Inferior parietal cortex (tissue), 1 donor: ENCODE measurements at regions not wholly inside any gene's neighbourhood (a gene's known extent, or its start where the extent isn't known, plus 50 kb on each side); places are given as distances from the start of the nearest gene placed in this dataset.

Source experiments
- DNase-seq: peaks from one replicate; pipeline ENCODE4 v3.0.0-alpha.2; 2016; ENCODE audit errors: extremely low spot score

GRCh38 chr4:63505714-63506460 is 903.4 kb downstream of the TECRL start:
- no peak for DNase-seq

- DNase-seq, result no peak
These were observed 916.0 kb downstream of the TECRL start for GRCh38 chr4:63493265-63493664.

GRCh38 chr4:63492515-63492914 is 916.7 kb downstream of the TECRL start:
- DNase-seq, result no peak

GRCh38 chr4:63464393-63464792 is 944.9 kb downstream of the TECRL start:
- no peak for DNase-seq

DNA sequence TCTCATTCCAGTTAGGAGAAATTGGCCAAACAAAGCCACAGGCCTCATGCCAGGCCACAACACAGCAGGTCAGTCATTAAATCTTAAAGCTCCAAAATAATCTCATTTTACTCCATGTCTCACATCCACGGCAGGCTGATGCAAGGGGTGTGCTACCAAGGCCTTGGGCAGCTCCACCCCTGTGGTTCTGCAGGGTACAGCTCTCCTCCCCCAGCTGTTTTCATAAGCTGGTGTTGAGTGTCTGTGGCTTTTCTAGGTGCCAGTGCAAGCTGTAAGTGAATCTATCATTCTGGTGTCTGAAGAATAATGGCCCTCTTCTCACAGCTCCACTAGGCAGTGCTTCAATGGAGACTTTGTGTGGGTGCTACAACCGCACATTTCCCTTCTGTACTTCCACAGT is 949.2 kb downstream of the TECRL start:
- DNase-seq, result no peak

DNA sequence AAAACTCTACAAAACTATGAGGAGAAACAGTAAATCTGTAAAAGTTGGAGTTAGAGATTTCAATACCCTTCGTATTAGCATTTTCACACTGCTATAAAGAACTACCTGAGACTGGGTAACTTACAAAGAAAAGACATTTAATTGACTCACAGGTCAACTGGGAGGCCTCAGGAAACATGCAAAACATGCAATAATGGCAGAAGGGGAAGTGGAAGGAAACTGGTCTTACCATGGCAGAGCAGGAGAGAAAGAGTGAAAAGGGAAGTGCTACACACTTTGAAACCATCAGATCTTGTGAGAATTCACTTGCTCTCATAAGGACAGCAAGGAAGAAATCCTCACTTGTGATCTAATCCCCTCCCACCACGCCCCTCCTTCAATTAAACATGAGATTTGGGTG is 949.9 kb downstream of the TECRL start:
- DNase-seq, result no peak

DNA sequence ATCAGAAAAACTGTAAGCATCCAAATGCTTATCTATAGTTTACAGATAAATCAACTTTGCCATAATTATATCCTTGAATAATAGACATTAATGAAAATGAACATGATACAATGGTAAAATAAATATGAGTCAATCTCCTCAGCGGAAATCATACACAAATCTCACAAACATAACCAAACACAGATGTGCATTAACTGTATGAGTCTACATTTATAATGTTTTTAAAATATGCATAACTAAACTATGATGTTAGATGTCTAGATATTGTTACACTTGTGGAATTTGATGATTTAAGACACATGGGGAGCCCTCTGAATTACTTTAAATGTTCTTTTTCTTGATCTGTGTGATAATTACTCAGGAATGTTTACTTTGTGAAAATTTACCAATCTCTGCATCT is 951.2 kb downstream of the TECRL start:
- DNase-seq, result no peak

DNA sequence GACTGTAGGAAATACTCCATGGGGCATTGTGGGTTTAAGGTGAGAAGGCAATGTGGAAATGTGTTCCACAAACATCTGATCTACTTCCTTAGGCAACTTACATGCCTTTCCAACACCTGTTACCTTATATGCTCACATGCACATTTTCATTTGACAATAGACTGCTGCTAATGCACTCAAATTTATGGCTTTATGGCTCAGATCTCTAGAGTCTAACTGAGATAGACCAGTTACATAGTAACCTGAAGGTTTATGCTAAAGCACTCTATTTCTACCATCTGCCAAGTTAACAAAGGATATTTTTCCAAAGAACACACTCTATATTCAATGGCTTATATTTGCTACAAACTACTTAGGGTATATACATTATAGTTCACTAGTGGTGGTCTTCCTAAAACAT is 969.0 kb downstream of the TECRL start:
- DNase-seq, result no peak

DNA sequence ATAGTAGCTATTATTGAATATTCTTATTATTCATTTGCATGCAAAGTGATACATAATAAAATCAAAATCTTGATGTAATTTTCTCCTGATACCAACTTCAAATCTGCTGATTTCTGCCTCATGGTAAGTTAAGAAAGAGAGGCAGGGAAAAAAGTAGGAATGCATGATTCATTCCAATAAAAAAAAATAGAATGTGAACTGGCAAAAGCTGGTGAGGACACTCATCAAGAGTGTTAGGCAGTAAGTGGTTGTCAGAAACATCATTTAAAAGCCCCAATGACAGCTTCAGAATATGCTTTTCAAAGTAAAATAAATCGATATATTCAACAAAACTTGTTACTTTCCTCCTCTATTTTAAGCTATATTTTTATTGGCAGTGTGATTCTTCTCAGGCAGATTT is 979.1 kb downstream of the TECRL start:
- no peak for DNase-seq

GRCh38 chr4:63396269-63396668 is 1013.0 kb downstream of the TECRL start:
- no peak for DNase-seq

DNA sequence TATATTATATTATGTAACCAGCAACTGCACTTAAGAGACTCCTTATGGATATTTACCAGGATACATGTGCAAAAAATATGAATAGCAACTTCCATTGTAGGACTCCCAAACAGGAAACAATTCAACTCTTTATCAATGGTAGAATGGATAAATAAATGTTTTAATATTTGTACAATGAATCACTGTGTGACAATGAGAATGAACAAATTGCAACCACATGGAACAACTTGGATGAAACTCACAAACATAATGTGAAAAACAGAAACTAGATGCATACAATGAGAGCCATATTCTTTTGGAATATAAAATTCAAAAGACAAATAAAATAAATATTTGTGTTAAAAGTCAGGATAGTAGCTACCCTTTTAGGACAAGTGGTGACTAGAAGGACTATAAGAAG is 1015.7 kb downstream of the TECRL start:
- no peak for DNase-seq

- no peak for DNase-seq
These were observed 1029.3 kb downstream of the TECRL start for GRCh38 chr4:63379750-63380522.

DNA sequence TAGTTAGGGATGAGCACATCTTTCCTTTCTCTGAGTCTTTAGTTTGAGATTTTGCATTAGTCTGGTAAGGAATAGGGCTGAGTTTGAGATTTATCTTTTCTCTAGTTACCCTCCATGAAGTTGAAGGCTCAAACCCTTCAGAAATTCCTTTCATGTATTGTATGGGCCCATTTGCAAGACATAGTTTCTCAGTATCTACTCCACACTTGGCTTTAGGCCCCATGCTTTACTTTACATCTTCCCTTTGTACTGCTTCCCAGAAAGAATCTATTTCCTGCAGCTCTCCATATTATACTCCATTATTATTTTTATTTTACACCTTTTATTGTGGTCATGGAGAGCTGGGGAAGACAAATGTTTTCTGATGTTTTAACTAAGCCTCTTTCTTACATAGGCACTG is 1038.2 kb downstream of the TECRL start:
- DNase-seq, result no peak

GRCh38 chr4:63361628-63362027 is 1047.6 kb downstream of the TECRL start:
- no peak for DNase-seq

DNA sequence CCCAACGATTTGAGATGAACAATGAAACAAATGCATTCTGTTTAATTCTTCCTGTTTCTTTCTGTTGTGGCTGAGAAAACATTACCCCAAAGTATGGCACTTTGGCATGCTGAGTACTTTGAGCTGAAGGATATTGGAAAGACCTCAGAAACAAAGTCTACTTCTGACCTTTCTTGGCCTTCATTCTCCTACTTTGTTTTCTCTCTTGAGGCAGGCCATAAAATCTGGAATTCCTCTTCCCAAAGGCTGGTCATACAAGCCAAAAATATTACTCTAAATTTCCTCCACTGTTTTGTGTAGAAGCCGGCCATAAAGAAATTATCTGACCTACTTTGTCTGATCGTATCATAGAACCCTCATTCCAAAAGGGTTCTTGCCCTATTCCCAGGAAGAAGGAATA is 1048.2 kb downstream of the TECRL start:
- no peak for DNase-seq

DNA sequence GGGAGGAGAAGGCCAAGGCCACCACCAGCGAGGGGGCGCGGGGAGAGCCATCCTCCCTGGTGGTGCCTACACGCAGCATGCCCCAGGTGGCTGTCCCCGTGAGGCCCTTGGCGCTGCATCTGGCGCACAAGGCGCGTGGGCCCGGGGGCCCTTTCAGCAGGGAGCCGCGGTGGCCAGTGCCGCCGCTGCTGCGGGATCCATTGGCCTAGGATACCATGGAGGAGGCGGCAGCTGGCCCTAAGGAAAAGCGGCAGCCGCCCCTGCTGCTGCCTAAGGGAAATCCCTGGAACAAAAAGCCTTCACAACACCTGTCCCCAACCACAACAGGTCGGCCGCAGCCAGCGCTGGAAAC is 1059.6 kb downstream of the TECRL start:
- DNase-seq, result no peak

GRCh38 chr4:63348735-63349673 is 1060.2 kb downstream of the TECRL start:
- no peak for DNase-seq

- no peak for DNase-seq
These were observed 1084.1 kb downstream of the TECRL start for GRCh38 chr4:63325140-63325539.

- no peak for DNase-seq
These were observed 1092.6 kb downstream of the TECRL start for GRCh38 chr4:63316633-63317032.

DNA sequence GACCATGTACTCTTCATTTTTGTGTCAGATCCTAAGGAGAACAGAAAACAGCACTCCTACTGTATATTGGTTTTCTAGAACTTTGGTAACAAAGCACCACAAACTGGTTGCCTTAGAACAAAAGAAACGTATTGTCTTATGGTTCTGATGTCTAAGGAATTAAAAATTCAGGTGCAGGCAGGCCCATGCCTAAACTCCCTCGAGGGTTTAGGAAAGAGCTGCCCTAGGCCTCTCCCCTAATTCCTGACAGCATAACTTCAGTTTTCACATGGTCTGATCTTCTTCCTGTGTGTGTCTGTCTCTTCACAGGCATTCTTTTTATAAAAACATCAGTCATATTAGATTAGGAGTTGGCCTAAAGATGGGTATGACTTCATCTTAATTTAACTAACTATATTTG is 1093.6 kb downstream of the TECRL start:
- no peak for DNase-seq

- no peak for DNase-seq
These were observed 1100.6 kb downstream of the TECRL start for GRCh38 chr4:63308697-63309096.

GRCh38 chr4:63302792-63303191 is 1106.5 kb downstream of the TECRL start:
- DNase-seq, result no peak
